NCI-H2196 (cell line): ENCODE measurements at regions not wholly inside any gene's neighbourhood (a gene's known extent, or its start where the extent isn't known, plus 50 kb on each side); places are given as distances from the start of the nearest gene placed in this dataset.

Experiments
- DNase-seq: peaks from one replicate; lab custom pipeline; 2025; ENCODE audit not compliant: unreplicated experiment; lab: John Stamatoyannopoulos, UW

- no peak for DNase-seq
These were observed 464.4 kb downstream of the CDH11 start for GRCh38 chr16:64657316-64658011.

GRCh38 chr16:64656471-64656870 lies 465.4 kb downstream of the CDH11 start:
- DNase-seq = no peak

- DNase-seq = no peak
These were observed 467.7 kb downstream of the CDH11 start for GRCh38 chr16:64654178-64654577.

- no peak for DNase-seq
These were observed 473.6 kb downstream of the CDH11 start for GRCh38 chr16:64648282-64648681.

GRCh38 chr16:64641343-64641742 lies 480.5 kb downstream of the CDH11 start:
- no peak for DNase-seq

GRCh38 chr16:64638766-64639165 lies 483.1 kb downstream of the CDH11 start:
- DNase-seq = no peak

GRCh38 chr16:64629622-64630021 lies 492.2 kb downstream of the CDH11 start:
- DNase-seq = no peak

- no peak for DNase-seq
These were observed 494.1 kb downstream of the CDH11 start for GRCh38 chr16:64627781-64628180.

- DNase-seq = no peak
These were observed 494.6 kb downstream of the CDH11 start for GRCh38 chr16:64627288-64627687.

- no peak for DNase-seq
These were observed 495.1 kb downstream of the CDH11 start for GRCh38 chr16:64626776-64627175.

GRCh38 chr16:64621616-64622015 lies 500.2 kb downstream of the CDH11 start:
- no peak for DNase-seq

- no peak for DNase-seq
These were observed 503.9 kb downstream of the CDH11 start for GRCh38 chr16:64617836-64618476.

GRCh38 chr16:64615630-64616280 lies 506.1 kb downstream of the CDH11 start:
- DNase-seq = no peak

GRCh38 chr16:64596196-64596595 lies 525.7 kb downstream of the CDH11 start:
- DNase-seq = no peak

GRCh38 chr16:64590513-64590912 lies 531.4 kb downstream of the CDH11 start:
- DNase-seq = no peak

GRCh38 chr16:64589836-64590235 lies 532.0 kb downstream of the CDH11 start:
- DNase-seq = no peak

GRCh38 chr16:64586781-64587180 lies 535.1 kb downstream of the CDH11 start:
- no peak for DNase-seq

GRCh38 chr16:64585367-64585766 lies 536.5 kb downstream of the CDH11 start:
- no peak for DNase-seq

GRCh38 chr16:64580558-64580957 lies 541.3 kb downstream of the CDH11 start:
- DNase-seq = no peak

- no peak for DNase-seq
These were observed 542.2 kb downstream of the CDH11 start for GRCh38 chr16:64579712-64580111.

- no peak for DNase-seq
These were observed 576.1 kb downstream of the CDH11 start for GRCh38 chr16:64545768-64546167.

GRCh38 chr16:64544859-64545258 lies 577.0 kb downstream of the CDH11 start:
- no peak for DNase-seq
